ENCODE measurements at regions not wholly inside any gene's neighbourhood (a gene's known extent, or its start where the extent isn't known, plus 50 kb on each side); places are given as distances from the start of the nearest gene placed in this dataset.

GRCh38 chr4:54942721-54943120, 182.7 kb downstream of the KDR start:
- Histone ChIP-seq H3K36me3 (ENCODE audit: control insufficient read depth, insufficient read depth, low read length) (no peaks in the 10 kb centered on the region), H3K27ac (ENCODE audit: low read length) (no peak overlapping the region), H3K4me1 (ENCODE audit: control insufficient read depth, insufficient read depth, low read length) (no peaks in the 10 kb centered on the region), H3K9me3 (ENCODE audit: control insufficient read depth, insufficient read depth, low read depth, low read length) (no peaks in the 10 kb centered on the region), H3K27me3 (ENCODE audit: control insufficient read depth, insufficient read depth, low read length) (no peaks in the 10 kb centered on the region), H3K4me3 (ENCODE audit: low read depth in 2 of 2, low read length in 2 of 2) (no peak overlapping the region)
- in situ Hi-C loops (cut with HindIII; ENCODE audit: low pct_unique_long_range_greater_than_20kb, low sequenced_read_pairs), result no loop called here
- intact Hi-C loops (cut with micrococcal nuclease; ENCODE audit: unreplicated experiment), result no loop called here
- ChIA-PET POLR2A (no interaction called here), CTCF (no interaction called here)
- no peak for DNase-seq (ENCODE audit: low read depth, low spot score)
- TF ChIP-seq CTCF (IDR thresholded peaks at IDR 0.05), result no peak
- TF ChIP-seq POLR2AphosphoS5 (IDR thresholded peaks at IDR 0.05; ENCODE audit: low read depth, low read length), result no peak
- TF ChIP-seq SIN3A (IDR thresholded peaks at IDR 0.05; ENCODE audit: borderline replicate concordance, insufficient read depth, low read depth, low read length), result no peak
- TF ChIP-seq REST (IDR thresholded peaks at IDR 0.05; ENCODE audit: insufficient read depth in 1 of 2, low read depth in 2 of 2, low read length in 1 of 2), result no peak
- TF ChIP-seq TCF7L2 (IDR thresholded peaks at IDR 0.05; ENCODE audit: low read depth, low read length), result no peak
- ATAC-seq, result no peak
- BruUV-seq (replicated peaks), result no TSS peak

GRCh38 chr4:54941994-54942552, 183.3 kb downstream of the KDR start:
- no peak overlapping the region for H3K27ac ChIP-seq (ENCODE audit: low read length)
- ChIA-PET POLR2A (no interaction called here), CTCF (no interaction called here)

More at GRCh38 chr4:54941994-54942552, 183.3 kb downstream of the KDR start:
- Histone ChIP-seq H3K9me3 (ENCODE audit: control insufficient read depth, insufficient read depth, low read depth, low read length) (no peaks in the 10 kb centered on the region), H3K36me3 (ENCODE audit: control insufficient read depth, insufficient read depth, low read length) (no peaks in the 10 kb centered on the region), H3K4me3 (ENCODE audit: low read depth in 2 of 2, low read length in 2 of 2) (no peak overlapping the region), H3K27me3 (ENCODE audit: control insufficient read depth, insufficient read depth, low read length) (no peaks in the 10 kb centered on the region), H3K4me1 (ENCODE audit: control insufficient read depth, insufficient read depth, low read length) (no peaks in the 10 kb centered on the region)
- ATAC-seq (no peak), DNase-seq (ENCODE audit: low read depth, low spot score) (no peak)
- intact Hi-C loops (cut with micrococcal nuclease; ENCODE audit: unreplicated experiment), result no loop called here
- no TSS peak for BruUV-seq (replicated peaks)
- in situ Hi-C loops (cut with HindIII; ENCODE audit: low pct_unique_long_range_greater_than_20kb, low sequenced_read_pairs), result no loop called here
- TF ChIP-seq SIN3A (IDR thresholded peaks at IDR 0.05; ENCODE audit: borderline replicate concordance, insufficient read depth, low read depth, low read length) (no peak), CTCF (IDR thresholded peaks at IDR 0.05) (no peak), TCF7L2 (IDR thresholded peaks at IDR 0.05; ENCODE audit: low read depth, low read length) (no peak), POLR2AphosphoS5 (IDR thresholded peaks at IDR 0.05; ENCODE audit: low read depth, low read length) (no peak), REST (IDR thresholded peaks at IDR 0.05; ENCODE audit: insufficient read depth in 1 of 2, low read depth in 2 of 2, low read length in 1 of 2) (no peak)

All from Panc1 (cell line).